CD4-positive, alpha-beta T cell treated with Interleukin-21 for 1 hour (primary cell): ENCODE measurements at regions not wholly inside any gene's neighbourhood (a gene's known extent, or its start where the extent isn't known, plus 50 kb on each side); places are given as distances from the start of the nearest gene placed in this dataset.

ENCODE experiments used
- DNase-seq: peaks from one replicate; pipeline ENCODE4 v3.0.0-alpha.2; 2020

GRCh38 chr18:27685807-27686412 is 491.0 kb downstream of the CDH2 start:
- DNase-seq: no peak

- DNase-seq: no peak
These were observed 491.8 kb downstream of the CDH2 start for GRCh38 chr18:27685091-27685490.

DNA sequence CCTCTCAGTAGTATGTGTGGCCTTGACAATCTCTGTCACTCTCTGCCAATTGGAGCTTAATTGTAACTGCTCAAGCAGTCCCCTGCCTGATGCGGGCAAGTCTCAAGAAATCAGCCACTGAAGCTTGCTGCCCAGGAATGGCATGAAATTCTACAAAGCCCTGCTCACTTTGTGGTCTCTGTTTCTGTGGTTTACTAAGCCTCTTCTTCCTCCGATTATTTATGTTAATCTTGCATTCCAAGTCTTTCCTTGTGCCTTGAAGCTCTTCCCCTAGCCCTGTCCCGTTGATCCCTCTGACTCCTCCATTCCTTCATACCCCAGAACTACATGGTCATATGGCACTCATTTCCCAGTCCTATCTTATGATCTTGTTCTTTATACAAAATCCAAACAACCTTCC is 489.3 kb upstream of the CHST9 start:
- no peak for DNase-seq

- DNase-seq: no peak
These were observed 488.8 kb upstream of the CHST9 start for GRCh38 chr18:27673861-27674260.

- DNase-seq: no peak
These were observed 483.1 kb upstream of the CHST9 start for GRCh38 chr18:27668158-27668557.

- DNase-seq: no peak
These were observed 482.0 kb upstream of the CHST9 start for GRCh38 chr18:27667064-27667463.

DNA sequence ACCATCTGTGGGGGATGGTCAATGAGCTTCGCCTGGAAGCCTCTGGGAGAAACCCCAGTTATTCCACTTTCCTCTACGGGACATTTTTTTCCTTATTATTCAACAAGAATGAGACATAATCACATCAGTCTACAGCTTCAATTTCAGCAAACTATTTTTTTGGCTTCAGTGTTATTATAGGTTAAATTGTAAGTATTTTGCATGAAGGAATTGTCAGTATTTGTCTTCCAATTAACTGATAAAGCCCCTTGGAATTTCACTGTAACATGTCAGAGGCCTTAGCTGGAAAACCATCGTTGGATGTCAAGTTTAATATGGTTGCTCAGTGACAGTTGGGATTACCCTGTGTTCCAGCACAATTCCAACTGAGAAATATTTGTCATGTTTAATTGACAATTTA is 480.9 kb upstream of the CHST9 start:
- no peak for DNase-seq

DNA sequence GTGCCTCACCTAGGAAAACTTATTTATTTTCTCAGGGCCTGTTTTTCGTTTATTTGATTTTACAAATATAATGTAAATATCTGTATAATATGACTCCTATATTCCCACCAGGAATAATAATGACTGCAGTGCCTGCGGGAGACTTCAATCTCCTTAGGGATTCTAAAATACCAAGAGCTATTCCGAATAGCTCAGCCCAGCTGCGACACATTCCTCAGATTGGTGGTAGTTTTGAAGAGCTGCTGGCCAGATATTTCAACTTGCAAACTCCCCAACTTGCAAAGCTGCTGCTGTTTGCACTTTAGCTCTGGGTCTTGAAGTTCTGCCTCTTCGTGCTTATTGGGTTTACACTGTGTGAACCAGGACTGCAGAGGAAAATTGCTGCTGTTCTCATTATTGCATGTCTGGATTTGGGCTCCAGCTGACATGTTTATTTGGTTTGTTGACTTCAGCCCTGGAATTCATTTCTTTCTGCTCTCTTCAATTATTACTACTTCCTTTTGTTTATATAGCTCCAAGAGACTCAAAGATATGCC is 480.2 kb upstream of the CHST9 start:
- DNase-seq: no peak

DNA sequence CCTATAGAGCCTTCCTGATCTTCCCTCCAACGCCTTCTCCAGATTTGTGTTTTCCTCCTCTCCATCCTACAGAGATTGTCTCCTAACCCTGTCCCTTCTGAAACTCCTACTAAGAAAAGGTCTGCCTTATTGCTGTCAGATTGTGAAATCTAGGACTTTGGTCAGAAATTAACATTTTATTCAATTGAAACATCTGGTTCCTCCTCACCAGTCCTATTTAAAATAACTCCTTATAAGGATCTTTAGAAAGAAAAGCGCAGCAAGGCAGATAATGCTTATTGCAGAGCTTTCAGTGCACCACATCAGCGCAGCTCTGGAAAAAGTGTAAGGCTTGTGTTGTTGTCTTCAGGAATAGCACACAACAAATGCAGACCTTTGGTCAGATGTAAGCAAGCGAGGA is 477.8 kb upstream of the CHST9 start:
- no peak for DNase-seq

GRCh38 chr18:27662537-27662936 is 477.4 kb upstream of the CHST9 start:
- no peak for DNase-seq

GRCh38 chr18:27661320-27662018 is 476.4 kb upstream of the CHST9 start:
- no peak for DNase-seq

- DNase-seq: no peak
These were observed 471.8 kb upstream of the CHST9 start for GRCh38 chr18:27656905-27657304.

DNA sequence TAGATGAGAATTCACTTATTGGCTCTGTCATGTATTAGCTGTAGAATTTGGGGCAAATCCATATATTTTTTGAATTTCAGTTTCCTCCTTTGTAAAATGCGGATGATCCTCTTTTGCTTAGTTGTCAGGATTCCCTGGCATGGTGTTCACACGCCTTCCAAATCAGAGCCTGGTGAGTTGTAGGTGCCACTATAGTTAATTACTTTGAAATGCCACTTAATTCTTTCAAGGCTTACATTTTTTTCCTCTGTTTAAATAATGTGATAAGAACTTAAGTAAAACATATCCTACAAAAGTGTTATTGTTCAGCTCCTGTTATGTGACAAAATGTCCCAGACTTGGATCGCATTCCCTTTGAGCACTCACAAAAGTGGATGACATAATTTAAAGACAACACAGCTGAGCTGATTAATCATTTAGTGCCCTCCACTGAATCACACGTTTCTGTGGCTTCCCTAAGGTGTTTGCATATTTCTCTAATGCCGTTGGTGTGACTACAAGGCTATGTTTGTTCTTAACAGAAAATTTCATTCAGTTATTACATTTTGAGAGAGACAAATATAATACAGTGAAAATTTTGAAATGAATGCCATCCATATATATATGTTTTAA is 471.2 kb upstream of the CHST9 start:
- DNase-seq: no peak

DNA sequence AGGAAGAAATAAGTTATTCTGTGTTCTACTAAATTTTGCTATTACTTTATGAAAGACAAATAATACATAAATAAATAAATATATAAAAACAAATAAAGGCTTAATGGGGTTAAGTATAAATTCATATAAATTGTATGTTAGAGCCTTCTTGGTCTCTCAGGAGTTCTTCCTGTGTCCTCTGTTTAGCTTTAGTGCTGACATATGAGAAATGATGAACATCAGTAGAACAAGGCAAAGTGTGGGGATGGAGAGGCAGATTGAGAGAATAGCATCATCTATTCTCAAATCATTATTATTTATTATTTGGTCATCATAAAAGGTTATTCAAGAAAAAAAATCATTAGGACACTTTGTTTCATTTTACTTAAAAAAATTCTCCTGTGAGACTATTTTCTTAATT is 468.1 kb upstream of the CHST9 start:
- DNase-seq: no peak

DNA sequence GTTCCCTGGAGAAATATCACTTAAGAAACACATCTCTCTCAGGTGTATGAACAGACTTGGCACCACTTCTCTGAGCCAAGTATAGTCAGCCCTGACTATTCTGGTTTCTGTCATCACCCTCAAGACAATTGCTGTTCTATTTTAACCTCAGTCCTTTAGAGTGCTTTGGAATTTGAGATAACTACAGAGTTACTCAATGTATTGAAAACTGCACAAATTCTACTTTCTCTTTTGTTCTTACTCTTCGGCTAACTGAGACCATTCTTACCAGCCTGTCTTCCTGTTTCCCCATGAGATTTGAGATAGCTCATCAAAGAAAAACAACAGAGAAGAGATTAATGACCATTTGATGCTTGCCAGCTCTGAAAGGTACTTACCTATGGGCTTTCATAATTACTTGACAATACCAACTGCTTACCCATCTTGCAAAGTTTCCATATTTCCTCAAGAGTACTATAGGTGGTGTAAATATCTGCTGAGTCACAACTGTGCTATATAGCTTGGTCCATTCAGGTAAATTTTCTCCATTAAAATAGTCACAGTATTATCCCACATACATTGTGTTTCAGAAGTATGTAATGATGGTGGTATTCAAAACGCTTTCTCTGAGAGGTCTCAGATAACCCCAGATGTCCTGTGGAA is 467.5 kb upstream of the CHST9 start:
- DNase-seq: no peak

- no peak for DNase-seq
These were observed 464.5 kb upstream of the CHST9 start for GRCh38 chr18:27649621-27650020.

- DNase-seq: no peak
These were observed 460.8 kb upstream of the CHST9 start for GRCh38 chr18:27645929-27646328.

DNA sequence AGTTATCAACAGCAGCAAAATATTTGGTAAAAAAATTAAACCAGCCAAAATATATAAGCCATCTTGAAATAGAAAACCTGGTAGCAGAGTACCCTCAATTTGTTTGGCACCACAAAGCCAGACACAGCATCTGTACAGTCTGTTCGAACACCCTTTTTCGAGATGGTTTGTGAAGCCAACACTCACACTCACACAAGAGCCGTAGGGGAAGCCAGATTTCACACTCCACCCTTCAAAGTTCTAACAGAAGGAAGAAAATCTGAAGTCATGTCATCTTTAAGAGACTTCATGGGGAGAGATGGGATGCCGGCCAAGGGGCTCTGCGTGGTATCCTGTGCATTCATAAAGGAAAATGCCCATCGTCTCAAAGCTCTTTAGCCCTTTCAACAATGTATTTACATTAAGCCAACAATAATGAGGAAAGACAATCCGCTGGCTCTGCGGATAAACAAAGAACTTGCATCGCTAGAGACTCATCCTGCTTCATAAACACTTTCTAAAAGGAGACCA is 451.5 kb upstream of the CHST9 start:
- DNase-seq: no peak

DNA sequence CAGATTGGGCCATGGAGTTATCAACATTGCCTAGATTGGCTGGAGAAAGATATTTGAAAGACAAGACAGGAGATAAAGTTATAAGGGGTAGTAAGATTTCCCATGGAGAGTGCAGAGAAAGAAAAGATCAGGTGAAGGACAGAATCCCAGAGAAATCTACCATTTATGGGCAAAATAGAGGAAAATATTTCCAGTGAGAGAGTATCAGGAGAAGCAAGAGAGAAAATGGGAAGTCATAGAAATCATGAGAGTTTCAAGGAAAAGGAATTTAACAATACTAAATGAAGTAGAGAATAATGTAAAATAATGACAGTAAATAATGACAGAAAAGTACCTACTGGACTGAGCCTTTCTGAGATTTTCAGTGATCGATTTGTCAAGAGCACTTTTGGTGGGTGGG is 447.6 kb upstream of the CHST9 start:
- DNase-seq: no peak

- DNase-seq: no peak
These were observed 442.8 kb upstream of the CHST9 start for GRCh38 chr18:27627927-27628326.

GRCh38 chr18:27621236-27621890 is 436.3 kb upstream of the CHST9 start:
- no peak for DNase-seq

GRCh38 chr18:27619906-27620305 is 434.8 kb upstream of the CHST9 start:
- no peak for DNase-seq
